ENCODE measurements at regions not wholly inside any gene's neighbourhood (a gene's known extent, or its start where the extent isn't known, plus 50 kb on each side); places are given as distances from the start of the nearest gene placed in this dataset.

DNA sequence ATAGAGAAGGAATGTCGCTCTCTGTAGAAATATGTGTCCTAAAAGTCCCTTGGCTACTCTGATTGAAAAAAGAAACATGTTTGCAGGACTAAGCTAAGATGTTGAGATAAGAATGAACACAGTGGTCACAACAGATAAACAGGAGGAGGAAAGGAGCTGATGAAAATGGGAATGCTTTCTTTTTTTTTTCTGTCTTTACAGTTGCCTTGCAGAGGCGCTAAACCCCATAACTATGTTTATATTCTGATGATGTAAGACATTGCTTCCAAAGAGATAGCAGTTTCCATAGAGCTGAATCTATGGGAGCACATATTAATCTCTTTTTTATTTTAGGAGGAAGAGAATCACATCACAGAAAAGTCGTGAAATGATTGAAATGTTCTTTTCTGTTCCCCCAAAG is 153.5 kb upstream of the LYZL1 start:
- H3K9me3 Mint-ChIP-seq (ENCODE audit: low read depth): no peaks in the 10 kb centered on the region
- TF ChIP-seq, protein P1, sequence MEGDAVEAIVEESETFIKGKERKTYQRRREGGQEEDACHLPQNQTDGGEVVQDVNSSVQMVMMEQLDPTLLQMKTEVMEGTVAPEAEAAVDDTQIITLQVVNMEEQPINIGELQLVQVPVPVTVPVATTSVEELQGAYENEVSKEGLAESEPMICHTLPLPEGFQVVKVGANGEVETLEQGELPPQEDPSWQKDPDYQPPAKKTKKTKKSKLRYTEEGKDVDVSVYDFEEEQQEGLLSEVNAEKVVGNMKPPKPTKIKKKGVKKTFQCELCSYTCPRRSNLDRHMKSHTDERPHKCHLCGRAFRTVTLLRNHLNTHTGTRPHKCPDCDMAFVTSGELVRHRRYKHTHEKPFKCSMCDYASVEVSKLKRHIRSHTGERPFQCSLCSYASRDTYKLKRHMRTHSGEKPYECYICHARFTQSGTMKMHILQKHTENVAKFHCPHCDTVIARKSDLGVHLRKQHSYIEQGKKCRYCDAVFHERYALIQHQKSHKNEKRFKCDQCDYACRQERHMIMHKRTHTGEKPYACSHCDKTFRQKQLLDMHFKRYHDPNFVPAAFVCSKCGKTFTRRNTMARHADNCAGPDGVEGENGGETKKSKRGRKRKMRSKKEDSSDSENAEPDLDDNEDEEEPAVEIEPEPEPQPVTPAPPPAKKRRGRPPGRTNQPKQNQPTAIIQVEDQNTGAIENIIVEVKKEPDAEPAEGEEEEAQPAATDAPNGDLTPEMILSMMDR (IDR thresholded peaks at IDR 0.05): no peak
- H3K4me1 Mint-ChIP-seq (ENCODE audit: low read depth): peaks cover 23% of the 10 kb centered on the region

DNA sequence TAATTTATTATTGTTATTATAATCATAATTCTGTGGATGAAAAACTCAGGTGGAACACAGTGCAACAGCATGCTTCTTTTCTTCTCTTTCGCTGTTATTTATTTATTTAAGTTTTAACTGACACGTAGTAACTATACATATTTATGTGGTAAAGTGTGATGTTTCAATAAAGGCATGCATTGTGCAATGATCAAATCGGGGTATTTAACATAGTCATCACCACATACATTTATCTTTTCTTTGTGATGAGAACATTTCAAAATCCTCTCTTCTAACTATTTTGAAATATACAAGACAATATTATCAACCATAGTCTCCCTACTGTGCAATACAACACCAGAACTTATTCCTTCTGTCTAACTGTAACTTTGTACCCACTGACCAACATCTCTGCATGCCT is 152.5 kb upstream of the LYZL1 start:
- TF ChIP-seq, protein P1 (IDR thresholded peaks at IDR 0.05): no peak
- Mint-ChIP-seq H3K27me3 (ENCODE audit: low read depth) (no peaks in the 10 kb centered on the region), H3K4me1 (ENCODE audit: low read depth) (peaks cover 34% of the 10 kb centered on the region), H3K9me3 (ENCODE audit: low read depth) (no peaks in the 10 kb centered on the region), H3K27ac (ENCODE audit: unreplicated experiment) (no peak overlapping the region), H3K36me3 (ENCODE audit: low read depth) (no peaks in the 10 kb centered on the region), H3K4me3 (ENCODE audit: unreplicated experiment) (no peak overlapping the region)
- no peak for DNase-seq (ENCODE audit: low spot score)

More for the DNA sequence above, 153.5 kb upstream of the LYZL1 start:
- no peak overlapping the region for H3K4me3 Mint-ChIP-seq (ENCODE audit: unreplicated experiment)
- H3K27me3 Mint-ChIP-seq (ENCODE audit: low read depth): no peaks in the 10 kb centered on the region
- no peak for DNase-seq (ENCODE audit: low spot score)
- no peaks in the 10 kb centered on the region for H3K36me3 Mint-ChIP-seq (ENCODE audit: low read depth)
- no peak overlapping the region for H3K27ac Mint-ChIP-seq (ENCODE audit: unreplicated experiment)

DNA sequence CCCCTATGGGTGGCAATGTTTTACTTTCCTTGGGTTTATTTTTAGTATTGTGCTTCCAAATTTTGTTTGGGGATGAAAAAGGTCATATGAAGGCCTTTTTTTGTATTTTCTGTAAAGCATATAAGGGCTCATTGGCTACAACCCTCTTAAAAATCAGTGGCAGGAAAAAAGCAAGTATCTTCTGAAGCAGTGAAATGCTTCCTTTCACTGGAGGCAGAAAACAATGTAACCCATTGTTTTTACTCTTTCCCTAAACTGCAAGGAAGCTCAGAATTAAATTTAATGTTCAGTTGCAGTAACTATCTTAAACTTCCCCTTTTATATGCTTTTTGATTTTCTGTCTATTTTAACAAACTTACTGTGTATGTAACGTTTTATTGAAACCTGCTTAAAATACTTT is 148.7 kb upstream of the LYZL1 start:
- TF ChIP-seq, protein P1 (IDR thresholded peaks at IDR 0.05): no peak
- no peaks in the 10 kb centered on the region for H3K9me3 Mint-ChIP-seq (ENCODE audit: low read depth)
- no peaks in the 10 kb centered on the region for H3K36me3 Mint-ChIP-seq (ENCODE audit: low read depth)
- H3K4me3 Mint-ChIP-seq (ENCODE audit: unreplicated experiment): no peak overlapping the region
- no peaks in the 10 kb centered on the region for H3K27me3 Mint-ChIP-seq (ENCODE audit: low read depth)
- peaks cover 34% of the 10 kb centered on the region for H3K4me1 Mint-ChIP-seq (ENCODE audit: low read depth)
- DNase-seq (ENCODE audit: low spot score): no peak
- H3K27ac Mint-ChIP-seq (ENCODE audit: unreplicated experiment): no peak overlapping the region

- no peak for DNase-seq (ENCODE audit: low spot score)
- no peaks in the 10 kb centered on the region for H3K27me3 Mint-ChIP-seq (ENCODE audit: low read depth)
- no peaks in the 10 kb centered on the region for H3K36me3 Mint-ChIP-seq (ENCODE audit: low read depth)
- H3K4me1 Mint-ChIP-seq (ENCODE audit: low read depth): peaks cover 34% of the 10 kb centered on the region
- TF ChIP-seq, protein P1 (IDR thresholded peaks at IDR 0.05): no peak
- no peaks in the 10 kb centered on the region for H3K9me3 Mint-ChIP-seq (ENCODE audit: low read depth)
- H3K27ac Mint-ChIP-seq (ENCODE audit: unreplicated experiment): peak overlapping the region; percentile 87
- no peak overlapping the region for H3K4me3 Mint-ChIP-seq (ENCODE audit: unreplicated experiment)
Measured at GRCh38 chr10:29140991-29141390, 147.9 kb upstream of the LYZL1 start.

DNA sequence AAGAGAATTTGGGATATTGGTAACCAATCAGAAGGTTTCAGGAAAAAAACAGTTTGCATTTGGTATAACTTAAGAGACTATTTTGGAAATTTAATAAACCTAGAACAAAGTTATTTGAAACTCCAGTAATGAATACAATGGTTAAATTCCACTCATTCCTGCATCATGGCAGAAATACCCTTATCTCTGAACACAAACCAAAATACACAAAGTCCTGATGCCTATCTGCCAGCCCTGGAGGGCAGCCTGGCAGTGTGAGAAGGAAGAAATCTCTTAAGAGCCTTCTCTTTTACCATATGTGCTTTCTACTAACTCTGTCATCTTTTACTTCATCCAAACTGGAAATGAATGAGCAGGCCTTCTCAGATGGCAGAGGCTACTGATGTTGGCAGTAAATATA is 147.1 kb upstream of the LYZL1 start:
- no peak for DNase-seq (ENCODE audit: low spot score)
- Mint-ChIP-seq H3K27ac (ENCODE audit: unreplicated experiment) (peak overlapping the region; percentile 87), H3K36me3 (ENCODE audit: low read depth) (no peaks in the 10 kb centered on the region), H3K9me3 (ENCODE audit: low read depth) (no peaks in the 10 kb centered on the region), H3K4me1 (ENCODE audit: low read depth) (peaks cover 34% of the 10 kb centered on the region), H3K4me3 (ENCODE audit: unreplicated experiment) (no peak overlapping the region), H3K27me3 (ENCODE audit: low read depth) (no peaks in the 10 kb centered on the region)
- TF ChIP-seq, protein P1 (IDR thresholded peaks at IDR 0.05): no peak
